GM19372 (cell line): ENCODE measurements at regions not wholly inside any gene's neighbourhood (a gene's known extent, or its start where the extent isn't known, plus 50 kb on each side); places are given as distances from the start of the nearest gene placed in this dataset.
"Not testable (repeated sequence)": the region's sequence is repeated elsewhere in the genome, so short reads cannot be mapped to it uniquely, and the experiment has no call there.

Experiments
- ATAC-seq: cut with Tn5 transposase; IDR thresholded peaks from one replicate; pipeline ENCODE4 v1.9.1; 2021; ENCODE audit warnings: mild to moderate bottlenecking, low read depth, moderate library complexity; ENCODE audit not compliant: unreplicated experiment

DNA sequence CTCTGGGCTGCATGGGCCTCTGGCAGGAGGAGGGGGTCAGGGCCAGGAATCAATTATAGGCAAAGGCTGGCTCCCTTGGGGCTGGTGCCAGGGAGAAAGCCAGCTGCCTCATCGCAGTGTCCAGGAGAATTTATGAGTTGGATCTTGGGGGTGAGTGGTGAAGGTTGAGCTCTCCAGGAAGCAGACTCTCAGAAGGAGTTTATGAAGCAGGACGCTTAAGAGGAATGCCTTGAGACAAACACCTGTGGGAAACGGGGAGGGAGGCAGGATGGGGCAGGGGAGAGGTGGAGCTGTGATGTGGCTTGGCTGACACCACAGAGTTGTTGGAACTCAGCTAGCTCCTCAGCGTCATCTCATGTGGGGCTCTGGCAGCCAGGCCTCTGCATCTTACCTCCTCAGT is 428.5 kb downstream of the RPS24 start:
- no peak for ATAC-seq

GRCh38 chr10:78462726-78463228 is 429.1 kb downstream of the RPS24 start:
- no peak for ATAC-seq

DNA sequence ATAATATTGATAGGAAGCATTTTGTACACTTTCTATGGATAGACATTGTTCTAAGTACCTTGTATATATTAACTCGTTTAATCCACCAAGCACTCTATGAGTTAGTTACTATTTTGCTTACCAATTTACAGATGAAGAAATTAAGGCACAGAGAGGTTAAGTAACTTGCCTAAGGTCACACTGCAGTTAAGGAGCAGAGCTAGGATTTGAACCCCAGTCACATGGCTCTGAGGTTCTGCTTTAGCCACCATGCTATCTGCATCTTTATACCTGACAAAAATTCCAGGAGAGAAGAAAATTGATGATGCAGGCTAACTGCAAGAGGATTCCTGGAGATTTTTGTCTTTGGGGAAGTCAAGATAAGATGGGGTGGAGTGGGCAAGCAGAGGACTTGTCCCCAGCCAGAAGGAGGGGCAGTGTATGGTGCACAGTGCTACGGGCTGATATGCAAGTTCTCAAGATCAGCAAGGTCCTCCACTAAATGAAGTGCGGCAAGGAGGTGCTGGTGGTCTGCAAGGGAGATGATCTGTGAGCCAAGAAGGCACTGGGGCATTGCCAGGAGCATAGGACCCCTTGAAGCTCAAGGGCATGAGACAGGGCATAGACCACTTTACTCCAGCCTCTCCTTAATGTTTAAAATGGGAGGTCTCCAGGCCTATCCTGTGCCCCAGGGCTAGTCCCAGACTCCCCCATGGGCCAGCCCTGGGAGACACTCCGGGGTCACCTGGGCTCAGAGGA is 430.6 kb downstream of the RPS24 start:
- ATAC-seq, result no peak

DNA sequence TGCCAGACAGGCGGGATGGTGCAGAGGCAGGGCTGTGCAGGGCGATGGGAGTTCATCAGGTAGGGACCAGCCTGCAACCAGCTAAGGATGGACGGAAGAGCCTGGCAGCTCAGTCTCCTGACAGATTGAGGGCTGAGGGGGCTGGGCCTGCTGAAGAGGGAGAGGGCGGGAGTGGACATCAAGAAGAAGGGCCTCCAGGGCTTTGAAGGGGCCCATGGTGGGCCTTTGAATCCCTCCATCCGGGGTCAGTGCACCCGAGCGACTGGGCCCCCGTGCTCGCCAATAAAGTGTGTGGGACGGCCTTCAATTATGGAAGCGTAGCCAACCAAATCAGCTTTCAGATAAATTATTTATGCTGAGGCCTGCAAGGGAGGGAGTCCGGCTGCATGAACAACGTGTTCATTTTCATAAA is 431.2 kb downstream of the RPS24 start:
- ATAC-seq, result no peak

- no peak for ATAC-seq
Observed at GRCh38 chr10:78465431-78465830, 431.8 kb downstream of the RPS24 start.

- ATAC-seq, result no peak
Observed at GRCh38 chr10:78467496-78468106, 433.9 kb downstream of the RPS24 start.

DNA sequence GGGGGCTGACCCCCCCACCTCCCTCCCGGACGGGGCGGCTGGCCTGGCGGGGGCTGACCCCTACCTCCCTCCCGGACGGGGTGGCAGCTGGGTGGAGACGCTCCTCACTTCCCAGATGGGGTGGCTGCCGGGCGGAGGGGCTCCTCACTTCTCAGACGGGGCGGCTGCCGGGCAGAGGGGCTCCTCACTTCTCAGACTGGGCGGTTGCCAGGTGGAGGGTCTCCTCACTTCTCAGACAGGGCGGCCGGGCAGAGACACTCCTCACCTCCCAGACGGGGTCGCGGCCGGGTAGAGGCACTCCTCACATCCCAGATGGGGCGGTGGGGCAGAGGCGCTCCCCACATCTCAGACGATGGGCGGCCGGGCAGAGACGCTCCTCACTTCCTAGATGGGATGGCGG is 435.1 kb downstream of the RPS24 start:
- ATAC-seq, result not testable (repeated sequence)

DNA sequence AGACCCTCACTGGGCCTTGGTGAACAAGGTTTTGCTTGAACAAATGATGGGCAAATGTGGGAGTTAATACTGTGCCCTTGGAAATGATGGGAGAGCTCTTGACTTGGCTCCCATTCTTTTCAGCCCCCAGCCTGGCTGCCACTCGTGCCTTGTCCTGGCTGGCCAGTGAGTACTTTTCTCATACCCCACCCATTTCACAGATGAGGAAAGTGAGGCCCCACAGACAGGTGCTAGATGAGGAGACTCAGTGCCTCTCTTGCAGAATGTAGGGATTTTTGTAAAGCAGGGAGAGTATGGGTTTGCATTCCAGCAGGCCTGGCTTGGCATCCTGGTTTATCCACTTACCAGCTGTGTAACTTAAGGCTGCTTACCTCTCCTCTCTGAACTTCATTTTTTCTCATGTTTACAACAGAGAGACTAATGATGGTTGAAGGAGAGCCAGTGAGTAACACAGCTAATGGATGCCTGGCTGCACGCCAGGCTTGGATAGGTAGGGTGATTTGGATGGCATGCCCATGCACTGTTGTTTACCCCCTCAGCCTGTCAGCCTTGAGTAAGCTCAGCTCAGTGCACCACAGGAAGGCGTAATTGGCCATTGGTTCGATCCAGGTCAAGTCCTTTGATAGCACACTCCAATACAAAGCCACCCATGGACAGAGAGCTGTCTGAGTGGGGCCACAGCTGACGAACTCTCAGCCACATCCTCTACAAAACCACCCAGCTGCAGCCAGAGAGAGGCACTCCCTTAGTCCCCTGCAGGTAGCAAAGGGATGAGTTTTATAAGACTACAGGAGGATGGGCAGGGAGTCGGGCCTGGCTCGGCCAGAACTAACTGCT is 436.8 kb downstream of the RPS24 start:
- ATAC-seq, result no peak

GRCh38 chr10:78471326-78471722 is 437.7 kb downstream of the RPS24 start:
- no peak for ATAC-seq

GRCh38 chr10:78471723-78472550 is 438.3 kb downstream of the RPS24 start:
- ATAC-seq, result no peak

DNA sequence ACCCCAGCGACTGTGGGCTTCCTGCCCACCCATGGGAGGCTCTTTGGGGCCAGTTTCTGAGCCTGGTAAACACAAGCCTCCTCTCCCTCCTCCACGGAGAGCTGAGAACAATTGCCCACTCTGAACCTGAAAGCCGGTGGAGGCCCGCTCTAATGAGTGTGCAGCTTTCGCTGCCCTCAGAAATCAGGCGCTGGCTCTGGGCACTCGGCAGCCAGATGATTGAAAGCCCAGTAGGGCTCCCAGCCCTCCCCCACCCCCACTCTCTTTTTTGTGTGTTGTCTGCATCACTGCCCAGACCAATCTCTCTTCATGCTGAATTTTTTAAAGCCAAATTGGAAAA is 438.9 kb downstream of the RPS24 start:
- no peak for ATAC-seq

DNA sequence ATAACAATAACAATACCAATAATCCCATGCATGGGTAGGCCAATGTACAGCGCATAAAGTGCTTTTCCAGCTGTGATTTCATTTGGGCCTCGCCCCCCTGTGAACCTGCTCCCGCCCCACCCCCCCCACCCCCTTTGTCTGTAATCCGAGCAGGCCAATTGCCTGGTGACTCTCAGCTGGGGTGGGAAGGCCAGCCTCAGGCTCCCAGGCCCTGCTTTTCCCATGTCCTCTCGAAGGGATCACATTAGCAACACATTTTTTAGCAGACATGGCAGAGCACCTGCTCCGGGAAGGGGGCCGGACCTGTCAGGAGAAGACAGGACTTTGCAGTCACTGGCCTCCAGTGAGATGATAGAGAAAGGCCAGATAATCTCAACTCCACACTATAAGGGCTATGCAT is 439.3 kb downstream of the RPS24 start:
- no peak for ATAC-seq

- ATAC-seq, result no peak
Observed at GRCh38 chr10:78474743-78475142, 441.1 kb downstream of the RPS24 start.

- ATAC-seq, result no peak
Observed at GRCh38 chr10:78475437-78475836, 441.8 kb downstream of the RPS24 start.

- ATAC-seq, result no peak
Observed at GRCh38 chr10:78476156-78476555, 442.5 kb downstream of the RPS24 start.

GRCh38 chr10:78476844-78477243 is 443.2 kb downstream of the RPS24 start:
- no peak for ATAC-seq

GRCh38 chr10:78478919-78479318 is 445.3 kb downstream of the RPS24 start:
- no peak for ATAC-seq

- no peak for ATAC-seq
Observed at GRCh38 chr10:78479467-78479866, 445.8 kb downstream of the RPS24 start.

GRCh38 chr10:78481842-78482241 is 448.2 kb downstream of the RPS24 start:
- ATAC-seq, result no peak

- no peak for ATAC-seq
Observed at GRCh38 chr10:78483641-78484040, 450.0 kb downstream of the RPS24 start.

GRCh38 chr10:78489034-78489433 is 455.4 kb downstream of the RPS24 start:
- ATAC-seq, result no peak
